GM18951 (cell line): ENCODE measurements at regions not wholly inside any gene's neighbourhood (a gene's known extent, or its start where the extent isn't known, plus 50 kb on each side); places are given as distances from the start of the nearest gene placed in this dataset.

Experiments used
- POLR2A ChIP-seq: IDR thresholded peaks from 4 replicates; pipeline ENCODE4 v1.6.1; 2011; ENCODE audit warnings: mild to moderate bottlenecking; ENCODE audit not compliant: insufficient read length, insufficient read depth; ENCODE audit errors: extremely low read depth
- in situ Hi-C: fragments of 300-500 bp; cut with MboI; formaldehyde crosslinking; loops from one replicate; pipeline ENCODE4 v1.12.0; 2022; ENCODE audit warnings: low sequenced_read_pairs, mixed read lengths, inconsistent platforms; ENCODE audit not compliant: unreplicated experiment

DNA sequence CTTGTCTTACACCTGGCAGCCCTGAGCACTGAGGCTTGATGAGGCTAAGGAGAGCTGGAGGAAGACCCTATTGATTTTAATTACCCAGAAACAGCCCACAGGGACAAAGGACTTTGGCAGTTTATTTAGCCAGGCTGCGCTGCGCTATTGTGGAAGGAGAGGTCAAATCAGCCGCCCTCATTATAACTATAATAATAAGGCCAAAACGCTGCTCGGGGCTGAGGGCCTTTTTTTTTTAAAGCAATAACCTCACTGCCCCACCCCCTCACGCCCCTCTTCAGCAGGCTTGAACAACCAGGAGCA, 60.6 kb upstream of the NKX1-1 start:
- in situ Hi-C loops = loop anchor here (10.0 kb wide), 1 partner anchor 62 kb away; the partner anchor contains the start of gene NKX1-1

DNA sequence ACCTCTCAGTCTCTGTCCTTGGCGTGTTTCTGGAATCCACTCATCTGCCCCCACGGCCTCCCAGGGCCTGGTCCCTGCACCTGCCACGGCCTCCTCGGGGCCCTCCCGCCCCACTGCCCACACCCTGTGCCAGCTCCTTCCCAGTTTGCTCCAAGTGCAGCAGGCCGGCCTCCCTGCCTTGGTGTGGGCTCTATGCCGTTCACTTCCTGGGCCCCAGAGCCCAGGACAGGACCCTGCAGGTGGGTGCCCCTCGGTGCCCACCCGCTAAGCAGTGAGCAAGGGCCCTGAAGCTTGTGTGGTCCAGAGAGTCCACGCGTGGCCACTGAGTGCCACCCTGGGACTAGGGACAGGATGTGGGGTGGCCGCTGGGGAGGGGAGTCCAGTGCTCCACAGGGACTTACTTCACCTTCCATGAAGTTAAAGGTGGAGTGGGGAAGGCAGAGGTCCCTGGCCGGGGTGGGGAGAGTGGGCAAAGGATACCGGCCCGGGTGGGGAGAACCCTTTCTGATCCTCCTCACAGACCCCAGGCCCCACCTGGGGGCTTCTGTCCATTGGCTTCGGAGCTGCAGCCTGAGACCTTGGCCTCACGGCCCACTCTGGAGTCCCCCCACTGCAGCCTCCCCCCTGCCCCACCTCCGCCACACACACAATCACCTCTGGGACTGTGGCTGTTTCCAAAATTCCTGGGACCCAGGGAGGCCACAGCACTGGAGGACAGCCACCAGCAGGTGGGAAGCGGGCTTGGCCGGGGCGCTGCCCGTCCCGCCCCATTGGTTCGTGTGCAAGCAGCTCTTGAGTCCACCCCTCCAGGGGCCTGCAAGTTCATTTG, 60.0 kb upstream of the NKX1-1 start:
- in situ Hi-C loops = loop anchor here (10.0 kb wide), 1 partner anchor 61 kb away; the partner anchor contains the start of gene NKX1-1
- no peak for TF ChIP-seq POLR2A

More for the DNA sequence above, 60.6 kb upstream of the NKX1-1 start:
- no peak for TF ChIP-seq POLR2A

DNA sequence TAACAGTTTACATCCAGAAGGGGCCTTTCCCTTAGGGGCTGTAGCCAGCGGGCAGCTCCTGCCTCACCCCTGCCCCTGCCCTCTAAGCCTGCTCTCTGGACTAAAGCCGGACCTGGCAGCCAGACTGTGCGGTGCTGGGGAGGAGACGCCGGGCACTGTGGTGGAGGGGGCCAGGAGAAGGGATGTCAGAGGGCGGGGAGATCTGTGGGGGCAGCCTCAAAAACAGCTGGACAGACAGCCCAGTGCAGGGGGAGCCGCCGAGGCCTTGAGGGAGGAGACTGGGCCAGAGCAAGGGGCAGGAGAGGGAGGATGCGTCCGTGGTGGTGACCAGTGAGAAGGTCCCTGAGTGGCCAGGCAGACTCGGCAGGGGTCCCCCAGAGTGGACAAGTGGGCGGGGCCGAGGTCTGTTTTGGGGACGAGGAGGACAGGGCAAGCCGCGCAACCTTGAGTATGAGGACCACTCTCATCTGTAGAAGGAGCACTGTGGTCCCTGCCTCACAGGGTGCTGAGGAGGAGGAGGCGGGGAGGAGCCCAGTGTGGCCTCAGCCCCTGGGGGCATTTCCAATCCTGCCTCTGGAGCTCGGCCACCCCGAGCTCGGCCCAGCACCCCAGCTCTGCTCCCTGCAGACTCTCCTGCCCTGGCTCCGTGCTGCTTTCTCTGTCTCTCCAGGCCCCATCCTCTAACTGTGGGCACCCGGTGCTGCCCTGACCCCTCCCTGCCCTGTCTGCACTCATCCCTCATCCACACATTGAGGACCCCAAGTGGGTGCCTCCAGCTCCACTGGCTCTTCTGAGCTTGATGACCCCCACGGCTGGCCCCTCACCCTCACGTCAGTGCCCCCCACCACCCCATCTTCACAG, 59.2 kb upstream of the NKX1-1 start:
- no peak for TF ChIP-seq POLR2A
- in situ Hi-C loops = loop anchor here (10.0 kb wide), 1 partner anchor 61 kb away; the partner anchor contains the start of gene NKX1-1

DNA sequence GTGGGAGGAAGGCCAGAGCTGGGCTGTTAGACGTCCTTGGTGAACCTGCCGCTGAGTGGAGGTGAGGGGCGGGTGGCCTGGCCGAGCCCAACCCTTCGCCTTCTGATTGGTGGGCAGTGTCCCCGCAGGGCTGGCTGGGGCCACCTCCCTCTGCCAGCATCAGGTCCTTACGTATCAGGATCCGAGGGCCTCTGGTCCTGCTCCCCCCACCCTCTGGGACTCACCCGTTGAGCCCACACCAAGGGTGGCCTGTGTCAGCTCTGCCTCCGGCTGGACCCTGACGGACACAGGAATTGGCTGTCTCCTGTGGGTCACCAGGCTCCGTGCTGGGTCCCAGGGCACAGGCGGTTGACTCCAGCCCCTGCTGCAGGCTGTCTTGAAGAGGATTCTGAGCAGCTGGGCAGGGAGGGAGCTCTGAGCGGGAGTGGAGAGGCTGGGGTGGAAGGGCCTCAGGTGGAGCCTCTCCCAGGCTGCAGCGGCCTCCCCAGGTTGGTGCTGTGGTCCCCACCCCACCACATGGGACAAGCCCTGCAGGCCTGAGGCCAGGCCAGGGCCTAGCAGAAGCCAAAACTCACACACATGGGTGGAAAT, 58.4 kb upstream of the NKX1-1 start:
- no peak for TF ChIP-seq POLR2A
- in situ Hi-C loops = loop anchor here (10.0 kb wide), 1 partner anchor 60 kb away; the partner anchor contains the start of gene NKX1-1

DNA sequence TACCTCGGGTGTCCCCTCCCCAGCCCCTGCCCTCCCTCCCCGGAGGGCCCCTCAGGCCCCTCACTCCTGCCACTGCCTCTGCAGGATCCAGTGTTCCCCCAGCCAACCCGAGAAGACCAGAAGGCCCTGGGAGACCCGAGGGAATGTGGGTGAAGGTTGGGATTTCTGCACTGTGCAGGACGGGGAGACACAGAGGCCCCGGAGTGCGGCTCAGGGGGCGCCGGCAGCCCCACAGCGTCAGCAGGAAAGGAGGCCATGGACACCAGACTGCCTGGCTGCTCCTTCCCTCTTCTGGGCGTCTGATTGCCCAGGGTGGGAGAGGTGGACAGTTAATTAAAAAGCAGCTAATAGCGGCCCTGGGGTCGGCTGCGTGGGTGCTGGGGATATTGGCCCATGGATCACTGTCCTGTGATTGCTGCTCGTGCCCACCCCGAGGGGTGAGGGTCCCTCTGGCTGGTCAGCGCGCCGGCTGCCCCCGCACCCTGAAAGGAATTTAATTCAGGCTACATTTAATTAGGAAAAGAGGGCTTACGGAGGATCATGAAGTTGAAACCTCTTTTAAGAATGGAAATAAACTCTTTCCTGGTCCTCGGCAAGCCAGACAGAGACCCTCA, 57.8 kb upstream of the NKX1-1 start:
- in situ Hi-C loops = loop anchor here (10.0 kb wide), 1 partner anchor 59 kb away; the partner anchor contains the start of gene NKX1-1
- no peak for TF ChIP-seq POLR2A

DNA sequence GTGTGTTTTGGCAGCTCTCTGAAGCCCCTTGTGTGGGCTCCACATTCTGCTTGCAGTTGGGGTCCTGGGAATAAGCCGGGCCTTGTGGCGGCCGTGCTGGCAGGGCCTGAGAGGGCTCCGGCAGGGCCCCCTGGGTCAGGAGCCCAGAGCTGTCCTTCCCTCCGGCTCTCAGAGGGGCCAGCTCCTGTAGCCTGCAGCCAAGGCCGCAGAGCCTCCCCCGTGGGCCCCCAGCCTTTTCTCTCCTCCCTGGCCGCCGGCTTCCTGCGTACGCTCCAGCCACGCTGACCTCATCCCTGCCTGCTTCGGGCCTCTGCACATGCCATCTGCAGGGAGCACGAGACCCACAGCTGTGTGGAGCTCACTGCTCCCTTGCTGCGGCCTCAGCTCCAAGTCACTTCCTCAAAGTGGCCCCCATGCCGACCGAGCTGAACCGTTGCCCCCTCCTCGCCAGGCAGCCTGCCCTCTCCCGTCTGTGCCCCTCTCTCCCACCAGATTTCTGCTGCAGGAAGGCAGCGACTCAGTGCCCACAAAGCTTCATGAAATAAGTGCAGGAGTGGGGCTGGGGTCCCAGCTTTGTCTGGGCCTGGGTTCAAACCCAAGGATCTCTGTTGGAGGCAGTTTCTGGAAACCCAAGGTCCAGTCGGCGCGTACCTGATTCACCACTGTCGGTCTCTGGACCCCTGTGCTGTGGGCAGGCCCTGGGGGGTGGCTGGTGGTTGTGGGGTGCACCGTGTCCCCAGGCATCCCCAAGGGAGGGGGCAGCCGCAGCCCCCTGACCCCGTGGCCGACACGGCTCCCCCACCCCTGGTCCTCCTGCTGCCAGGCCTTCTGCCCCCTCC, 57.1 kb upstream of the NKX1-1 start:
- no peak for TF ChIP-seq POLR2A
- in situ Hi-C loops = loop anchor here (10.0 kb wide), 1 partner anchor 59 kb away; the partner anchor contains the start of gene NKX1-1

DNA sequence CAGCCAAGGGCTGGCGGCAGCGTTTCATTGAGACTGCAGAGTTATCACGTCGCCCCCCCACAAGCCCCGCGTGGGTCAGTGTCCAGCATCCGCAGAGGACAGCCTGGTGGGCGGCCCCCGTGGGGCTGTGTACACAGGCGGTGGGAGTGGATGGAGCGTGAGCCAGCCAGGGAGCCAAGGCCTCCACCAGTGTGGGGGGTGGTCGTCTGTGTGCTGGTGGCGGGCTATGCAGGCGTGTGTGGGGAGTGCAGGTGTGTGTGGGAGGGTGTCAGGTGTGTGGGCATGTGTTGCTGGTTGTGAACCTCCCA, 56.5 kb upstream of the NKX1-1 start:
- no peak for TF ChIP-seq POLR2A
- in situ Hi-C loops = loop anchor here (10.0 kb wide), 1 partner anchor 58 kb away; the partner anchor contains the start of gene NKX1-1

DNA sequence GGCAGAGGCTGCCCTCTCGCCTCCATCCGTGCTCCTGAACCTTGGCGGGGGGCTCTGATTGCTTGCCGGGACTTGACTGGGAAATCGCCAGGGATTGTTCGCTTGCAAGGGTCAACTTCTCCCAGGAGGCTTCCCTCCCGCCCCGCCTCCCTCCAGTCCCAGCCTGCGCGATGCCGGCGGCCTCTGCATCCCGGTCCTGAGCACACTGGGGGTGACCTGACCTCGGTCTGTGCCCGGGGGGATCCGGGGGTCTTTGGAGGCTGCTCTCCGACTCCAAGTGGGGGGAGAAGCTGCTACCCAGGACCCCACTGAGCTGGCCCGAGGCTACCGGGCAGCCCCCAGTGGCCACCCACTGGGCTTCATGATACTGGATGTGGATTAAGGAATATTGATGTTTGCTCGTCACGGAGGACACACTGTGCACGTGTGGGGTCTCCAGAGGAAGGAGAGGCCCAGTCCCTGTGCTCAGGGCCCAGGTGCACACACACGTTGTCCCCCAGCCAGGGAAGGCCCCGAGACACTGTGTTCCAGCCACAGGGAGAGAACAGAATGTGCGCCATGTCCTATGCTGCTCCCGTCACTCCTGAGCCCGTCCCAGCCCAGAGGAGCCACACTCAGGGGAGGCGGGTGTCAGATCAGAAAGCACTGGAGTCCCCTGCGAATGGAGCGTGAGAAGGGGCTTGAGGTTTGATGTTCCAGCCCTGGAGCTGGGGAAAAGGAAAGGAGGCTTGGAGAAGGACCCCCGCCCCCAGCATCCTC, 55.9 kb upstream of the NKX1-1 start:
- in situ Hi-C loops = loop anchor here (10.0 kb wide), 1 partner anchor 57 kb away; the partner anchor contains the start of gene NKX1-1
- TF ChIP-seq POLR2A = no peak

DNA sequence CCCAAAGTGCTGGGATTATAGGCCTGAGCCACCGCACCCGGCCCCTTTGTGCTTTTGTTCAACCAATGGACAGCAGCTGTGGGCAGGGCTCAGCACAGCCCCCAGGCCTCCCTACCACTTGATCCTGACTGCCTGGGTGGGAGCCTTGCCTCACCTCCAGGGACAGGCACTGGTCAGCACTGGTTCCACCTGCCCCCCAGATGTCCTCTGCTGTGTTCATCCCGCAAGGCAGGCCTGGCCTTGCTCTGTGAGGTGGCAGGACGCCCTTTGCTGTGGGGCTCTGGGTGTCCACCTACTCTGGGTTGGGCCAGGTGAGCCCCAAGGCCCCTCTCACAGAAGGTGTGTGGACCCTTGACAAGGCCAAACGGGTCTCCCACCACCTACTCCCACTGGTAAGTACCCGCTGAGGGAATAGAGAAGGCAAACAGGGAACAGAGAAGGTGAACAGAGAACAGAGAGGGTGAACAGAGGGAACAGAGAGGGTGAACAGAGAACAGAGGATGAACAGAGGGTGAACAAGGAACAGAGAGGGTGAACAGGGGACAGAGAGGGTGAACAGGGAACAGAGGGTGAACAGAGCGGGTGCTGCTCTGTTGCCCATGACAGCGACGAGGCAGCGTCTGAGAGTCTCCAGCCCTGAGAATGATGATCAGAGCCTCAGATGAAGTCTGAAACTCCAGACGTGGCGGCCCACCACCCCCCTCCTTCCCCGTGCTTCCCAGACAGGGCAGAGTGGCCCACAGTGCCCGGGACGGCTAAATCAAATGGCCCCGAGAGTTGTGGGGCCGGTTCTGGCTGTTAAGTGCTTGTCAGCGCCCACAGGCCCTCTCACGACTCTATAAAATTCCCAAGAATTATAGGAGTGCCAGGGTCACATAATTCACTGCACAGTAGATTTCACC, 55.0 kb upstream of the NKX1-1 start:
- in situ Hi-C loops = loop anchor here (10.0 kb wide), 1 partner anchor 56 kb away; the partner anchor contains the start of gene NKX1-1
- no peak for TF ChIP-seq POLR2A

DNA sequence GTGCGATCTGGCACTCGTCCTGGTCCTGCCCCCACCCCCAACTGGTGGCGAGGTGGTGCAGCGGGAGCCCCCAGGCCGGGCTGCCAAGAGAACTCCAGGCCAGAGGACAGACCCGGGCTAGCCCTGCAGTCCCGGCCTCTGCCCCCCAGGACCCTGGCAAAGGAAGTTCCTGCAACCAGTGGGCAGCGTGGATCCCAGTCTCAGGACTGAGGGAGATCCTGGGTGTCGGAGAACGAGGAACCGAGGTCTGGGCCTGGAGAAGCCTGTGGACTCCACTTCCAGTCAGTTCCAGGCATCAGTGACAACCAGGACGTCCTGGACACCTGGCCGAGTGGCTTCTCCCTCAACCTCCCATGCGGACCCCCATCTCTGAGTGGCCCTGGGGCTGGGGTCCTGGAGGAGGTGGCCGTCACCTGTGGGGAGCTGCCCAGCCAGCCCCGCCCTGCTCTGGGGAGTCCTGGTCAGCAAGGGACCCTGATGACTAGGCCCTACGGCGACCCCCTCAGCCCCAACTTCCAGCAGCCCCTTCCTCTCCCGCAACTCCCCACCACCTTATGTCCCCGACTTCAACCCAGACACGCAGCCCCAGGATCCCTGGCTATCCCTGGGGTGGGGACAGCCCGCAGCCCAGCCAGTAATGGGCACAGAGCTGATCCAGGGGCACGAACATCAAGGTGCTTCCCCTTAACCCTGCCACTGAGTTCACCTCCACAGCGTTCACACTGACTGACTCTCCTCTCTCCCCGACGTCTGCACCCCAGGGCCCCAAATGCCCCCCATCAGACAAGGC, 53.7 kb upstream of the NKX1-1 start:
- TF ChIP-seq POLR2A = no peak
- in situ Hi-C loops = loop anchor here (10.0 kb wide), 1 partner anchor 55 kb away; the partner anchor contains the start of gene NKX1-1
